22Rv1 (cell line): ENCODE measurements at regions not wholly inside any gene's neighbourhood (a gene's known extent, or its start where the extent isn't known, plus 50 kb on each side); places are given as distances from the start of the nearest gene placed in this dataset.
"Not testable (repeated sequence)": the region's sequence is repeated elsewhere in the genome, so short reads cannot be mapped to it uniquely, and the experiment has no call there.

Source experiments
- H3K27ac ChIP-seq: fragments of 450-650 bp; 2 replicates; pipeline ENCODE4 v1.5.1; 2017
- ZFX ChIP-seq: fragments of 450-650 bp; IDR thresholded peaks from 2 replicates; pipeline ENCODE4 v1.6.1; 2017; ENCODE audit warnings: antibody characterized with exemption, borderline replicate concordance
- TF ChIP-seq, protein P1 (sequence below): fragments of 450-650 bp; IDR thresholded peaks from 2 replicates; pipeline ENCODE4 v1.5.1; 2017; ENCODE audit warnings: mild to moderate bottlenecking

DNA sequence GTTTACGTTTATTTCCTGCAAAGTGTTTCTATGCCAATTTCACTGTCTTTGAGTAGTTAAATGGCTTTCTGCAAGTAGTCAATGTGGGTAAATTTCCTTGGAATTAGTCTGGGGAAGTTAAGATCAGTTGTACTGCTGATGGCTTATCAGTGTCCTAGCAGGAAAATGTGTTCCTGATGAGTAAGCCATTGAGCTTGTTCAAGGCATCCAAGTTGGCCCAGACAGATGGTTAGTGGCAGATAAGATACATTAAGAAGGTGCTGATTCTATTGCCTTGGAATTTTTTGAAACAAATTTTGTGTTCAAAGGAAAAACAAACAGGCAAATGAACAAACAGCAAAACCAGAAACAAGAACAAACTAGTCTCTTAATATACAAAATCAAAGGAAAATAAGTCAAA, 258.4 kb downstream of the MAP2K6 start:
- H3K27ac ChIP-seq: no peak overlapping the region
- TF ChIP-seq, protein P1, sequence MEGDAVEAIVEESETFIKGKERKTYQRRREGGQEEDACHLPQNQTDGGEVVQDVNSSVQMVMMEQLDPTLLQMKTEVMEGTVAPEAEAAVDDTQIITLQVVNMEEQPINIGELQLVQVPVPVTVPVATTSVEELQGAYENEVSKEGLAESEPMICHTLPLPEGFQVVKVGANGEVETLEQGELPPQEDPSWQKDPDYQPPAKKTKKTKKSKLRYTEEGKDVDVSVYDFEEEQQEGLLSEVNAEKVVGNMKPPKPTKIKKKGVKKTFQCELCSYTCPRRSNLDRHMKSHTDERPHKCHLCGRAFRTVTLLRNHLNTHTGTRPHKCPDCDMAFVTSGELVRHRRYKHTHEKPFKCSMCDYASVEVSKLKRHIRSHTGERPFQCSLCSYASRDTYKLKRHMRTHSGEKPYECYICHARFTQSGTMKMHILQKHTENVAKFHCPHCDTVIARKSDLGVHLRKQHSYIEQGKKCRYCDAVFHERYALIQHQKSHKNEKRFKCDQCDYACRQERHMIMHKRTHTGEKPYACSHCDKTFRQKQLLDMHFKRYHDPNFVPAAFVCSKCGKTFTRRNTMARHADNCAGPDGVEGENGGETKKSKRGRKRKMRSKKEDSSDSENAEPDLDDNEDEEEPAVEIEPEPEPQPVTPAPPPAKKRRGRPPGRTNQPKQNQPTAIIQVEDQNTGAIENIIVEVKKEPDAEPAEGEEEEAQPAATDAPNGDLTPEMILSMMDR: no peak
- no peak for TF ChIP-seq ZFX

DNA sequence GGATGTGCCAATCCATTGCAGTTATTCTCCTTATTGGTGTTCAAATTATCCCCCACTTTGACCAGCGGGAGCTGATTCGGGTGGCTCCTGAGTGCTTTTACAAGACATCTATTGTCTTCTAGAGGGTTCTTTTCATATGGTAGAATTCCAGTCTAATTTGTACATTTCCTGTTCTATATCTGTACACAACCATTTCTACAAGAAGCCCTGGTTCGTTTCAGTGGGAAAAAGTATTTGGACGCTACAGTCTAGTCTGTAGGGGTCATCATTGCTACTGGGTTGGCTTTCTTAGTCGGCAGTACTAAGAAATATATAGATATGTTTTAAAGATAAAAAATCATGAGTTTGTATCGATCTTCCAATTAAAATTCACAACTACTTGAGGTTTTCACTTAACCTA, 262.6 kb downstream of the MAP2K6 start:
- TF ChIP-seq, protein P1: no peak
- no peak for TF ChIP-seq ZFX
- no peak overlapping the region for H3K27ac ChIP-seq

DNA sequence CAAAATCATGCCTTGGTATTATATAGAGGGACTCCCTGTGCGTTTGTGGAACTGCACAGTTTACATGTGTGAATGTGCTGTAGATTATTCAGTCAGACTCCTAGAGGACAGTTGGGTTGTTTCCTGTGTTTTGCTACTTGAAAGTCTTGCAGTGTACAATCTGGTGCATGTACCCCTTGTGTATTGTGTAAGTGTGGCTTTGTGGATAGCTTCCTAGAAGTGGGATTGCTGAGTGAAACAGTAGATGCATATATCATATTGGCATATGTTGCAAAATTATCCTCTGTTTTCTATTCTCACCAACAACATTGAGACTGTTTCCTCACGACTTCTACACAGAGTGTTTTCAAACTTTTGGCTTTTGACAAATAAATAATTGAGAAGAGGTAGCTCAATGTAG, 263.7 kb downstream of the MAP2K6 start:
- TF ChIP-seq, protein P1: no peak
- no peak for TF ChIP-seq ZFX
- H3K27ac ChIP-seq: no peak overlapping the region

DNA sequence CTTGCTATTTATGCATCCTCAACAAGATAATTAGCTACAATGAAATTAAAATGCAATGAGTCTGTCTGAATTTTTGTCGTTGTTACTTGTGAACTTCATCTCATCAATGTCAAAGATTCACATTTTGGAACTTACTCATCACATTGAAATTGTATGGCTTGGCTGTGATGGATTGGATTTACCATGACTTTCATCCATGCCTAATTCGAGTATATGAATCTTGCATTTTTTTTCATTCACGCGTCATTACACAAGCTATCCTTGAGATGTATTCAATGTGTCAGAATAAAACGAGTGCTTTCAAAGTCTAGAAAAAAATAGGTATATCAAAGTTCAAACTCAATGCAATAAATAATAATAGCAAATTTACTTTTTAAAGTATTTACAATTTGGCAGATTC, 265.3 kb downstream of the MAP2K6 start:
- TF ChIP-seq, protein P1: no peak
- no peak for TF ChIP-seq ZFX
- no peak overlapping the region for H3K27ac ChIP-seq

DNA sequence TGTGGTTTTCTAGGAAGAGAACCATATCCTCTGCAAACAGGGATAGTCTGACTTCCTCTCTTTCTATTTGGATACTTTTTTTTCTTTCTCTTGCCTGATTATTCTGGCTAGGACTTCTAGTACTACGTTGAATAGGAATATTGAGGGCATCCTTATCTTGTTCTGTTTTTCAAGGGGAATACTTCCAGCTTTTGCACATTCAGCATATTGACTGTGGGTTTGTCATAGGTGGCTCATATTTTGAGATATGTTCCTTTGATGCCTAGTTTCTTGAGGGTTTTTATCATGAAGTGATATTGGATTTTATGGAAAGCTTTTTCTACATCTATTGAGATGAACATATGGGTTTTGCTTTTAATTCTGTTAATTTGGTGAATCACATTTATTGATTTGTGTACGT, 269.8 kb downstream of the MAP2K6 start:
- TF ChIP-seq ZFX: no peak
- TF ChIP-seq, protein P1: no peak
- no peak overlapping the region for H3K27ac ChIP-seq

DNA sequence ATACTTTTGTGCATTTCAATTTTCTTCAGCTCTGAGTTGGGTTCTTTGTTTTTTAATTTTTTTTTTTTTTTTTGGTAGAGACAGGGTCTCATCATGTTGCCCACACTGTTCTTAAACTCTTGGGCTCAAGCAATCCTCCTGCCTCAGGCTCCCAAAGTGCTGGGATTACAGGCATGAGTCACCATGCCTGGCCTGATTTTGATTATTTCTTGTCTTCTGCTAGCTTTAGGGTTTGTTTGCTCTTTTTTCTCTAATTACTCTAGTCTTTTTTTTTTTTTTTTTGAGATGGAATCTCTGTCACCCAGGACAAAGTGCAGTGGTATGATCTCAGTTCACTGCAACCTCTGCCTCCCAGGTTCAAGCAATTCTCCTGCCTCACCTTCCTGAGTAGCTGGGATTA, 270.7 kb downstream of the MAP2K6 start:
- not testable (repeated sequence) for H3K27ac ChIP-seq

DNA sequence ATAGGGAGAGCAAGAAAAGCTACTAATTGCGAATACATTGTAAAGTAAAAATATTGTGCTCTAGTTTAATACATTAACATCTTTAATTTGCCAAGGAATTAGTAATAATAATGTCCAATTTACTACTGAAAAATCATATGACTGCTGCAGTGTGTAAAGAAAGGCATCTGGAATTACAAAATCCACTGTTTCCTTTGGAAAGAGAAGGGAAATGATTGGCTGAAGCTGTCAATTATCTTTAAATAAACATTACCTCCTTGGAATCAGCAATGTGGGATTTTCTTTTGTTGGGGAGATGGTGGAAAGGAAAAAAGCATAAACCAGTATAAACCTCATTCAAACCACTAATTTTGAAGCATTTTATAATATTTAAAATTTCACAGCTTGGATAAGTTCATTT, 276.0 kb downstream of the MAP2K6 start:
- no peak for TF ChIP-seq ZFX
- TF ChIP-seq, protein P1: no peak
- no peak overlapping the region for H3K27ac ChIP-seq

DNA sequence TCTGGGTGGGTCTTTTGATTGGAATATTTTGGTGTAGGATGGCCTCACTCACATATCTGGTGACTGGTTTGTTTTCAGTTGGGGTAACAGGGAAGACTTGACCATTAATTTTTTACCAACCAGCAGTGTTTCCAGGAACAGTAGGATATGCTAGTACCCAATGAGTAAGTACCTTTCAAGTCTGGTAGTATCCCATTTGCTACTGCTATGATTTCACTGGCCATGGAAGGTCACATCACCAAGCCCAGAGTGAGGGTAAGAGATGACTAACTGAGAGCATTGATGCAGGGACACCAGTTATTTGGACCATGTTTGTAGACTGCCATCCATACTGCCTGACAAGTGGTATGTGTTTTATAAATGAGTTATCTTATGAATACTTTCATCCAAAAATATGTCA, 277.7 kb downstream of the MAP2K6 start:
- TF ChIP-seq ZFX: no peak
- TF ChIP-seq, protein P1: no peak
- H3K27ac ChIP-seq: no peak overlapping the region
